NCI-H774 (cell line): ENCODE measurements at regions not wholly inside any gene's neighbourhood (a gene's known extent, or its start where the extent isn't known, plus 50 kb on each side); places are given as distances from the start of the nearest gene placed in this dataset.

Source experiments
- DNase-seq: peaks from one replicate; lab custom pipeline; 2025; lab: John Stamatoyannopoulos, UW

DNA sequence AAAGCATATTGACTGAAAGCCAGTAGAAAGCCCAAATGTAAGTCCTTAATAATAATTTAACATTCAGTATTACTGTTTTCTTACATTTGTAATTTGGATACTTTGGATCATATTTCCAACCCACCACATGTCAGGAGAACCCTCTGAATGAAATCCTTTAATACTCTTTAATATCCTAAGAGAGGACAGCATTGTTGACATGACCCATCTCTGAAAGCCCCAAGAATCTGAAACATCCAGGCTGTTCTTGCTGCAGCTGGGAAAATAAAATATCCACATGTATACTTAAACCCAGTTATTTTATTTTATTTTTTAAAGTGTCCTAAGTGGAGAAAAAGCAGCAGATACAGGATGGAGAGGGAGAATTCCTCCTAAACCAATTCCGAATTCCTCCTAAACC, 130.8 kb upstream of the RIPOR2 start:
- no peak for DNase-seq

DNA sequence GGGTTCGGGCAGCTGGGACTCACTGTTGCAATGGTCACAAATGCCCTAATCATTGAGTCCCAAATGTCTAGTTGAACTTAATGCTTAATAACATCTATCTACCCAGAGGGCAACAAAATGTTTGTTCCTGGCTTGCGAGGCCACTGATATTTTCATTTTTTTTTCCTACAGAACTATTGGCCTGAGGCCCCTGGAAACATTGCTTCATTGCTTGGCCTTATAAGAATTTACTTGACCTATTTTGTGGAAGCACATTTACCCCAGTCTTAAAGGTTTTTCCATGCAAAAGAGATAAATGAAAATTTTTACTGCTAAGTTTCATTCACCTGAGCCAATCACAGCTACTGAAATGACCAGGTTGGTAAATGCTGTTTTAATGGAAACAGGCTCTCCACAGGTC, 133.1 kb upstream of the RIPOR2 start:
- DNase-seq, result no peak

DNA sequence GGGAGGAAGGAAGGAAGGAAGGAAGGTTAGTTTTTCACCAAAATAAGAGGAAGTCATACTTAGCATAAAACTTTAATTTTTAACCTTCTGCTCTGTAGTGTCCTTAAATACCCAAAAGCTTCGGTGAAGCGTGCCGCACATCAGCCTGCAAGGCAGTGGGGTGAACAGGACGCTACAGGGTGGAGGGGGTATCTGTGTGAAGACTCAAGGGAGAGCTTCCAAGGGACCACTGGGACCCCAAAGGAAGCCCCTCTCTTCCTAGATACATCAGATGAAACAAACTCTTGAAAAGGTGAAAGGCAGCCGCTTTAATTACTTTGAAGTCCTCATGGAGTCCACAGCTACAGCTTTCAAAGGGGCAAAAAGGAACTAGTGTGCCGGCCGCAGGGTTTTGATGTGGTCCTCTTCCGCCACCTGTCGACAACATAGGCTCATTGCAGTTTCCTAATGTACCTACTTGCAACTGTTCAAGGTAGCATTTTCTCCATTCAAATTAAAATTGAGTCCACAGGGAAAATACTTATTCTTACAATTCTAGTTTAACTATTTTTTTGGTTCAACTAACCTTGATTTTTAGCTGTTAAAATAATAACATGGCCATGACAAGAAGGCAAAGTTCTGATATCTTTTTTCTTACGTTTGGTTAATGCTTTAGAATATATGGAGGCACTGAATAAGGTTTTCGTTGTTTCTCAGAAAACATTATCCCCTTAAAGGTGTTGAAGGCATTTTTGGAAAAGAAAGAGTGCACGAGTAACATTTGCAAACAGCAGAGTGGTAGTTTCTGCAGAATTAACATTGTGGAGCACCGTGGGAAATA, 135.0 kb upstream of the RIPOR2 start:
- peak; percentile 68 for DNase-seq

DNA sequence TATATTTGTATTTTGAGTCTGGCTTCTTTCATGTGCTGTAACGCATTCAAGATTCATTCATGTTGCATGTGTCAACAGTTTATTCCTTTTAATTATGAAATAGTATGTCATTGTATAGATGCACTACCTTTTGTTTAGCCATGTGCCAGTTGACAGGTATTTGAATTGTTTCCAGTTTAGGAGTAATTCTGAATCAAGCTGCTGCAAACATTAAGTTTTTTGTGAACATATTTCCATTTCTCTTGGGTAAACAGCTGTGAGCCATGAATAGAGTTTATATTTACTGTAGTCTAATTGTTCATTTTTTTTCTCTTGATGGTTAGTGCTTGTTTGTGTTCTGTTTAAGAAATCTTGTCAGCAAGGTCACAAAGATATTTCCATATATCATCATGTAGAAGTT, 142.4 kb upstream of the RIPOR2 start:
- DNase-seq, result no peak

DNA sequence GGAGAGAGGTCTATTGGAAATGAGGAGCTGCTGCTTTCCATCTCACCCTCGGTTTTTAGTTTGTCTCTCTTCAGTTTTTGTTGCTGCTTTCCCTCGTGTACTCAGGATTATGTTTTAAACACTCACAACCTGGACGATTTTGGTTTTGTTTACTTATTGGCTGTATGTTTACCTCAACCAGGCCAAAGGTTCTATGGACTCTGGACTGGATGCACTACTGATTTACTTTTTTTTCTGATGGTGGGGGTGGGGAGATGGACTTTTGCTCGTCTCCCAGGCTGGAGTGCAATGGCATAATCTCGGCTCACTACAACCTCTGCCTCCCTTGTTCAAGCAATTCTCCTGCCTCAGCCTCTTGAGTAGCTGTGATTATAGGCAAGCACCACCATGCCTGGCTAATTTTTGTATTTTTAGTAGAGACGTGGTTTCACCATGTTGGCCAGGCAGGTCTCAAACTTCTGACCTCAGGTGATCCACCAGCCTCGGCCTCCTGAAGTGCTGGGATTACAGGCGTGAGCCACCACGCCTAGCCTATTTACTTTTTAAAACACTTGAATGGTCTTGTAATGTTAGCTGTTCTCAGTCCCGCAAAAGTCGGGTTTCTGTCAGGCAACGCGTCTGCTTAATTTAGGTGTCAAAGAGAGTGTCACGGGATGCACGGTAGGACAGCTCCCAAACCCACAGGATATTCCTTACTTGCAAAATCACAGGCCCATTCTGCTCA, 148.2 kb upstream of the RIPOR2 start:
- no peak for DNase-seq

DNA sequence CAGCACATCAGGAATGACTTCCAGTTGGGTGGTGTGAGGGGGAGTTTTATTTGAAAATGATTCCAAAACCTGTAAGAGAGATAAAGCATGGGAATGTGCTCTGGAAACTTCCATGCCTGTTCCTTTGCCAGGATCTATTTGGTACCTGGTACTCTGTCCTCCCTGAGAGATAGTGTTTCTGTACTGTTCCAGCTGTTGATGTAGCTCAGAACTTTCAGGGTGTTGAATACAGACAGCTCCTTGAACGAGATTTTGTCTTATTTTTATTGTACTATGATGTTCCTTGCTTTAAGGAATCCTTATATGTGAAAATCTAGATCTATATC, 148.7 kb upstream of the RIPOR2 start:
- no peak for DNase-seq

DNA sequence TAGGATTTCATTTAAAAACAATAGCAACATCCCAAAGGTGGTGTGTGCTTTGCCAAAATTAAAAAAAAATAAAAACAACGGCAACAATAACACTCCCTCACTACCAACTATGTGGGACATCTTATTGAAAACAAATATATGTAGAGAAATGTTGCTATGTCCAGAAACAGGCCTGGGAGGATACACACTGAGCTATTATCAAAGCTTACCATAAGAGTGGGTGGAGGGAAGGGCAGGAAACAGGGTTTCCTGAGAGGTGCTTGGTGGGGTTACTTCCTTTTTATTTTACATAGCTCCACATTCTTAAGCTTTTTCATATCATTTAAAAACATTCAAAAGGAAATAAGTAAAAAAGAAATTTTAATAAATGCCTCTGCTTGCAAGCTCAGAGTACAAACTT, 150.0 kb upstream of the RIPOR2 start:
- no peak for DNase-seq

DNA sequence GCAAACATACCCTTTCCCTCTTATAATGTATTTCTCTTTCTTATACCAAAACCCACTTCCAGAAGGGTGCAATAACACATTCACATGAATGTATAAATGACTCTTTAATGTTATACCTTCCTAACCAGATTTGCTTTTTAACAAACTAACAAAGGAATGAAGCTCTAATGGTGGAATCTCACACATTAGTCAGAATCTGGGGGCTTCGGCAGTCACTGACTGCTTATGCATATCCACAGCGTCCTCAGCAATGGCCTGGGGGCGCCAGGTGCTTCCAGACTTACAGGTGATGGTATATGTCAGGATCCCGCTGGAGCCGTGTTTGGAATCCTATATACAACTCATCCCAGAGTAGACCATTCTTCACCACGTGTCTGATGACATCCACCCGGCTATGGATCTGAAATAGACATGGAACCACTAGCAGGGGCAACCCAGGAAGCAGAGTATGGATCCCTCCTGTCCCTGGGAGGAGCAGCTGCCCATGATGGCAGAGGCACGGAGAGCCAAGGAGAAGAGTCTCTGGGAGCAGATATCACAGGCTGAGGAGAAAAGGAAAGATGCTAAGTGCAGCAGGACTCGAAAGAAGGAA, 150.8 kb upstream of the RIPOR2 start:
- DNase-seq, result no peak

DNA sequence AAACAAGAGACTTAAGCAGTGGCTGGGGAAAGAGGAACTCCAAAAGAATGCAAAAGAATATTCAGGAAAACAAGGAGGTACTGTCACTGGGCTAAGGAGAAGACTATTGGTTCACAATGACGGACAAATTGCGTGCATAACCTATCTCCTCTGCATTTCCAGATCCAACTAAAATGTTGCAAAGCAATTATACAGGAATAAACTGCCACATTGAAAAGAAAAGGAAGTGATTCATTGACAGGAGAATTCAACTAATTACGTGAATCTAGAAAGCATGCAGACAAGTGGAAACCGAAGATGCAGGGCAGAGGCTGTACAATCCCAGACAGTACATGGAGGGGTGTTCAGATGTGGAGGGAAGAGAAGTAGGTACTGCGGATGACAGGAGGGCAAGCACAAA, 152.8 kb upstream of the RIPOR2 start:
- DNase-seq, result no peak

DNA sequence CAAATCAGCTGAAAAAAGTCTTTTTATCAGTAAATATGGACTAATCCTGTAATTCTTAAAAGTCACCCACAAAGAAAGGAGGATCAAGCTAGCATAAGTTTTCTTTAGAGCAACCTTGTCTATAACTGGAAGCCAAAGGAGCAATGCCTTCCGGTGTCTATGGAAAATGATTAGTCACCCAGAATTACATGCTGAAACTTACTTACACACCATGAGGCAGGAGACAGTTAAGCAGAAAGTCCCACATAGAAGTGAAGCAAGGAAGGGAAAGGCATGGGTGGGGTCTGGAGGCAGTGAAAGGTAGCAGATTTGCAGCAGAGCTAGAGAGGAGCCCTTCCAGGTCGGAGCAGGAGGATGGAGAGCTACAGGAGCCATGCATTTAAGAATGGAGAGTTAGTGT, 153.7 kb upstream of the RIPOR2 start:
- DNase-seq, result no peak

DNA sequence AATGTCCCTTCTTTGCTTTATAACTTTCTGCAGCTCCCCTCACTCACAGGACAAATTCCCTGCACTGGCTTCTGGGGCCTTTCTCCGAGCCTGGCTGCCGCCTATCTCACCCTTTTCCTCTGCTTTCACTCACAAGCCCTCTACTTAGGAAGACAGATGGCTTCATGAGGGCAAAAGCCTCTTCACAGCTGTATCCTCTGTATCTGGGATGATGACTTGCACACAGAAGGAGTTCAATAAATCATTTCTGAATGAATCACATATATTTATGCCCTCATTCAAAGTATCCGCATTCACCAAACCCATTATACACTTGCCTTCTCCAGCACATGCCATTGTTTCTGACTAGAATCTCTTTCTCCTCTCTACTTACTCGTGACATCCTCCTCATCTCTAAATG, 159.0 kb upstream of the RIPOR2 start:
- no peak for DNase-seq

DNA sequence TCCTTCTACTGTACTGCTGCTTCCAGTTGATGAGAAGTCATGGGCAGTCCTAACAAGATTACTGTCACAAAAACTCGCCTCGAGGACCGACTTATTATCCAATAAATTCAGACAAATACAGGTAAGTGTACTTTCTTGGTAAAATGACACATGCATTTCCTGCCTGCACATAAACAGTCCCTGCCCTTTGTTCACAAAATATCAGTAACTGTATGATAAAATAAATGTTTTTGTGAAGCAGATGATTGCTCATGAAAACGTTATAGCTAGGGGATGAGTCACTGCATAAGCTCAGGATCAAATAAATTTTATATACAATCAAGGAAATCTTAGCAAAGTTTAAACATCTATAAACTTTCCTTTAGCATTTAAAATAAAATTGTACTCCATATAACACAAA, 164.5 kb upstream of the RIPOR2 start:
- no peak for DNase-seq

DNA sequence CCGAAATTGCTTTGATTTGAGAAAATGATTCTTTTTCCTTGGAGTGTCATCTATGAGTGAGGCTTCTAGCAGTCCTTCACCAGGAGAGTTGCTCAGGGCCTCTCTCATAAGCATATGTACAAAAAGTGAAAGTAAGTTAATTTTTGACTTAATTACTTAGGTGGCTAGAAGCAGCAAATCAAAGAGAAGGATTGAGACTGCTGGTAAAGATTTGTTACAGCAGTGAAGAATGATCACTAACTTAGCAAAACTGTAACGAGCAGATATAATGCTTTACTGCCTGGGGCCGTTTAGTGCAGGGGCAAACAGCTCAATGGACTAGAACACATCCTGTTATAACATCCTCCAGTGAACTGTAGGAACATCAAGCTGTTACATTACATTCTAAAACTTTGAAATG, 167.8 kb upstream of the RIPOR2 start:
- DNase-seq, result no peak

DNA sequence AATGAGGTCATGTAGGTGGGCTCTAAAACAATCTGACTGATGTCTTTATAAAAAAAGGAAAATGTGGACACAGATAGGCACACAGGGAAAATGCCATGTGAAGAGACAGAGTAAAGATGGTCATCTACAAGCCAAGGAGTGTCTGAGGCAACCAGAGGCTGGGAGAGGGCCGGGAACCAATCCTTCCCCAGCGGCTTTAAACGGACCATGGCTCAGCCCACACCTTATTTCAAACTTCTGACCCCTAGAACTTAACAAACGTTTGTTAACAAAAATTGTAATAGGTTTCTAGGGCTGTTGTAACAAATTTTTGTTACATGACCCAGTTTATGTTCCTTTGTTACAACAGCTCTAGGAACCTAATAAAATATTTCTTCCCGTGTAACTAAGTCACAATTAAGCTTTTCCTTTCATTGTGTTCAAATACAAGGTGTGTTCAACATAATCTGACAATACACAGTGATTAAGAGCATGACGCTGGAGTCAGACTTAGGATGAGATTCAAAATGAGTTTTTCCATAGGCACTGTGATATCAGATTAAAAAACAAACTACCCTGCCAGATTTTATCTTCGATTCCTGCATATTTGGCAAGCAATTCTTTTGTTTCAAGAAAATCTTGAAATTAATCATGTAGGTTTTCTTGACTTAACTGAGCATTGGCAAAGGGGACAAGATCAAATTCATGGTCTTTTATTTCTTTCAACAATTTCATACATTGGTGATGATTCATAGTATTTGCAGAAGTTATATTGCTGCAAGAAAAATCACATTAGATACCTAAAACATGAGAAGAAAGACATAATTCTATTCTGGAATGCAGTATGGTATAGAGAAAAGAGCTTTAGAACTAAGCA, 169.5 kb upstream of the RIPOR2 start:
- no peak for DNase-seq

DNA sequence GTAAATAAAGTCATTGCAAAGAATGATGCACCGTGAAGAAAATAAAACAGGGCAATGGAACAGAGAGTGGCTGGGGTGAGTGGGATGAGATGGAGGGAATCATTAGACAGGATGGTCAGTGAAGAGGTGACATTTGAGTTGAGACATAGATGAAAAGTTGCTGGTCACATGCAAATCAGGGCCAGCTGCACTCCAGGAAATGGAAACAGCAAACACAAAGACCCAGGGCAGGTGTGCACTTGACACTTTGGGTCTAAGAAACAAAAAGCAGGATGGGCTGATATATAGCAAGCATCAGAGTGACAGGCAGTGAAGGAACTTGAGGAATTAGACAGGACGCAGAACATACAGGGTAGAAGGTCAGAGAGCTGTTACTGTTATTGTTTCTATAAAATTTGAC, 171.5 kb upstream of the RIPOR2 start:
- DNase-seq, result no peak

DNA sequence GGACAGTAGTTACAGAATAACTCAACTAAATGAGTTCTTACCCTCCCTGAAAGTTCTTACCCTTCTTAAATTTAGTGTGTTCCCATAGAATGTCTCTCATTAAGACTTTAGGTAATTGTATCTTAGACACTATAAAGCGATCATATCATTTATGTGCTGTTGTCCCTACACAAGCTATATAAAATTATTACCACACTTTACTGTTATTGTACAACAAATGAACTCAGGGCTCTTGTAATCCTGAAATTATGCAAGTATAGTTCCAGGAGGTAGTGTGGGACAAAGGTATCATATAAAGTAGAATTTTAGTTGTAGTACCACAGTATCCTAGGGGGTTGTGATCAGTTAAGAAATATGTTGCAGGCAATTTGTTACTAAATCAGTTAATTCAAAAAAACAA, 167.4 kb upstream of the CARMIL1 start:
- no peak for DNase-seq

DNA sequence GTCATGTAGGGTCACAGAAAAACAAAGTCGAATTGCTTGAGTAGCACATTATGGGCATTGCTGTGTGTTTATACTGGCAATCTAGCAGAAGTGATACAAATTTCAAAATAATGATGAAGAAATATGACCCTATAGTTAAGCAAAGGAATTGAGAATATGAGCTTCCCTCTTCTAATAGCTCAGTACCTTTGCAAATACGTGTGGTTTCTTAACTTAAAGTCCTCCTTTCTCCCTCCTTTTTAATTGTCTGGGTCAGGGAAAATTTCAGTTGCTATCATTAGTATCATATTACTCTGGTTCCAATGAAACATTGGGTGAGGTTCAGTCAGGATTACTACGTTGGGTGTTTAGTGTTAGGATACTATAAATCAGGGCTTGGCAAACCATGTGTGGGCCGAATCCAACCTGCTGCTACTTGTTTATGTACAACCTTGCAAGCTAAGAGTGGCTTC, 166.8 kb upstream of the CARMIL1 start:
- DNase-seq, result no peak

DNA sequence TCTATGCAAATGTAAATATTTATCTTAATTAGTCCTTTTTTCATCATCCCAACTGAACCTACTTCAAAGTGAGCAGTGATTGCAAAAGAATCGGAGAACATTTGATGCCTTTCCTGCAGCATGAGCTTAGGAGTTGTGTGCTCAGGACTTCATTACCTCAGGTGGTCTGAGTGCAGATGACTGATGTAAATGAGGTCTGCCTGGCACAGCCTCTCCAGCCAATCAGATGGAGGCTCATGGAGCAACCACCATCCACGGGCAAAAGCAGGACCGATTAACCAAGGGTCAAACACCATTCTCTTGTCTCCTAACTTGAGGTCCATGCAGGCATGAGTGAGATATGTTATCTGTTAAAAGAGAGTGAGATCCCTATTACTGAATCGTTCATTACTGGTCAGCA, 165.7 kb upstream of the CARMIL1 start:
- DNase-seq, result no peak

DNA sequence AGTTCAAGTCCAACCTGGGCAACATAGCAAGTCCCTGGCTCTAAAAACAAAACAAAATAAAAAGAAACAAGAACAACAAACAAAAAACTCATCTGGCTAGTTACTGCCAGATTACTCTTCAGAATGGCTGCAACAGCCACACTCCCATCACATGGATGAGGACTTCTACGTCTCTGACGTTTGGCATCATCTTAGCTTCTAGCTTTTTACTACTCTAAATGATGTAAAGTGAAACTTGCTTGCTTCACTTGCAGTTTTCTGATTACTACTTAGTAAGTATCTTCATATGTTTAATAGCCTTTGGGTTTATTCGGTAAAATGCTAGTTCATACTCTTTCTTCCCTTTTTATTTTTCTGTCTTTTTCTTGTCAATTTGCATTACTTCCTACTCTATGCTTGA, 161.1 kb upstream of the CARMIL1 start:
- DNase-seq, result no peak

DNA sequence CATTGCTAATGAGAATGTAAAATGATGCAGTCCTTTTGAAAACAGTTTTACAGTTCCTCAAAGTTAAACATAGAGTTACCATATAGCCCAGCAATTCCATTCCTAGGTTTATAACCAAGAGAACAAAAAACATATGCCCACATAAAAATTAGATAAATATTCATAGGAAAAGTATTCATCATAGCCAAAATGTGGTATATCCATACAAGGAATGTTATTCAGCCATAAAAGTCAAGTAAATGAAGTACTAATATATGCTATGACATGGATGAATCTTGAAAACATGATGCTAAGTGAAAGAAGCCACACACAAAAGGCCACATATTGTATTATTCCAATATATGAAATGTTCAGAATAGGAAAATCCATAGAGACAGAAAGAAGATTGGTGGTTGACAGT, 158.0 kb upstream of the CARMIL1 start:
- DNase-seq, result no peak

DNA sequence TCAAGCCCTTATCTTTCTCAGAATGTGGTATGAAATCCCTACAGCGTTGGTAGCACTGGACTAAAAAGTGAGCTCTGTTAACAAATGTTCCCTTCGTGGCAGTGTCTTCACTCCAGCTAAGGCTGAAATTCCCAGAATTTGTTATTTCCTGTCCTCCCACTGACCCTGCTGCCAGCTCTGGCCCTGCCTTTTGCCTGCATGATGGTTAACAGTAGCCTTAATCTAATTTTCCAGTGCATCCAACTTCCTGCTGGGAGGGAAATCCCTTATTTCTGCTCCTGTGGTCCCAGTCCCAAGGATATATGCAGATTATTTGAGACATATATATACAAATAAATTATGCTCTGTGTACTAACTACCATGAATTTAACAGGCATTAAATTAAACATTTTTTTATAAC, 157.2 kb upstream of the CARMIL1 start:
- DNase-seq, result no peak

DNA sequence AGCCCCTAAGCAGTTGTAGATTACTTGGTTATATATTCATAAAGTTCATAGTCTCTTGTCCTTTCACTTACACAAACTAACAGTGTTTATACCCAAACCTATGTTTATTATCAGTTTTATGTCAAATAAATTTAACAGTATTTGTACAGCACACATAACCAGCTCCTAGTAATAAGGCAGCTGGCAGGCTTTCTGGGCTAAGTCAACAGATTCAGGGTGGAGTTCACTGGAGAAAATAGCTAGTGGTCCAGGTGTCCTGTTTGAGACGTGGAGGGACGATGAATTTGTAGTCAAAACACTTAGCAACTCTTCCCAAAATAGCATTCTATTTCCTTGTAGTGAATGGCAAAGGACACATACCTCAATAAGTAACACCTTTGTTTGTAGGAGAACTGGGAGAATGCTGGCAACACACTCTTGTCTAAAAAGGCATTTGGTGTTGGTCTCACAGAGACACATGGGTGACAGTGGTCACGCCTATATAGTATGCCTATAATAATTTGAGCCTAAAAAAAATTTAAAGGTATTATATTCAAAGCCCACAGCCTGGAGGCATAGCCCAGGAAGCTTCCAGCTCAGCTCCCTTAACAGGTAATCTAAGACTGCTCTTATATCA, 156.4 kb upstream of the CARMIL1 start:
- peak; percentile 70 for DNase-seq
